Peyer's patch (tissue), 4 donors: ENCODE measurements at regions not wholly inside any gene's neighbourhood (a gene's known extent, or its start where the extent isn't known, plus 50 kb on each side); places are given as distances from the start of the nearest gene placed in this dataset.

Experiments used
- CTCF ChIP-seq, 6 experiments: fragments of 450-650 bp in 4 of 6; fragments of 200-600 bp in 2 of 6; sonication (generic) in 1 of 6; IDR thresholded peaks; one replicate each; pipeline ENCODE4 v1.5.1; 2017 to 2019; ENCODE audit warnings: antibody characterized with exemption in 6 of 6, mild to moderate bottlenecking in 3 of 6, moderate library complexity in 1 of 6
- POLR2A ChIP-seq, 2 donors: fragments of 450-650 bp; IDR thresholded peaks; one replicate each; pipeline ENCODE4 v1.5.1; 2017; ENCODE audit warnings: antibody characterized with exemption in 2 of 2, mild to moderate bottlenecking in 2 of 2, moderate library complexity in 2 of 2

GRCh38 chr4:151472297-151472696 lies 63.3 kb downstream of the FHIP1A start:
- TF ChIP-seq CTCF (IDR thresholded peaks at IDR 0.05) (no peak), POLR2A (IDR thresholded peaks at IDR 0.05) (no peak)
